Stomach (tissue), 8 donors: ENCODE measurements at regions not wholly inside any gene's neighbourhood (a gene's known extent, or its start where the extent isn't known, plus 50 kb on each side); places are given as distances from the start of the nearest gene placed in this dataset.

Experiments
- DNase-seq, 2 donors: peaks; one replicate each; pipeline versions ENCODE4 v3.0.0 to v3.0.0-alpha.2; 2013 to 2019
- H3K27ac ChIP-seq, 5 donors: fragments of 200-600 bp in 4 of 5; sonication (generic) in 4 of 5; one replicate each; pipeline ENCODE4 v1.5.1; 2013 to 2019; ENCODE audit warnings: mild to moderate bottlenecking in 1 of 5, moderate library complexity in 1 of 5
- H3K27me3 ChIP-seq, 3 donors: fragments of 200-600 bp; sonication (generic); one replicate each; pipeline ENCODE4 v1.5.1; 2017 to 2019; ENCODE audit warnings: mixed run types in 1 of 3
- H3K36me3 ChIP-seq, 4 donors: fragments of 200-600 bp; sonication (generic); 1 replicate in 3 of 4; 2 replicates in 1 of 4; pipeline ENCODE4 v1.5.1; 2016 to 2019
- H3K4me1 ChIP-seq, 4 donors: fragments of 200-600 bp; sonication (generic); one replicate each; pipeline ENCODE4 v1.5.1; 2016 to 2019
- H3K4me3 ChIP-seq, 4 donors: fragments of 200-600 bp; sonication (generic) in 3 of 4; one replicate each; pipeline ENCODE4 v1.5.1; 2016 to 2019; ENCODE audit warnings: mild to moderate bottlenecking in 1 of 4
- H3K9me3 ChIP-seq, 4 donors: fragments of 200-600 bp; sonication (generic); one replicate each; pipeline ENCODE4 v1.5.1; 2016 to 2019
- EP300 ChIP-seq: sonication (generic); formaldehyde crosslinking; IDR thresholded peaks from one replicate; pipeline ENCODE4 v1.6.1; 2017; ENCODE audit warnings: antibody characterized with exemption
- POLR2A ChIP-seq, 4 donors: fragments of 450-650 bp; IDR thresholded peaks; one replicate each; pipeline ENCODE4 v1.6.1; 2016; ENCODE audit warnings: antibody characterized with exemption in 4 of 4, control low read depth in 2 of 4, mild to moderate bottlenecking in 1 of 4, moderate library complexity in 1 of 4
- POLR2AphosphoS5 ChIP-seq, 3 donors: sonication (generic); formaldehyde crosslinking; IDR thresholded peaks; one replicate each; pipeline ENCODE4 v1.6.1; 2016; ENCODE audit warnings: antibody characterized with exemption in 3 of 3
- WGBS, 5 donors: extraction: QIAGEN DNeasy Blood & Tissue Kit in 3 of 5; methylation state at CpG; one replicate each; pipeline versions ENCODE4 v1.1.5 to v1.1.7; 2013 to 2018; 5-methylcytosine and 5-hydroxymethylcytosine counted together
- intact Hi-C: fragments of 100-400 bp; cut with DNase I; formaldehyde crosslinking; loops from one replicate; pipeline ENCODE4 v1.15.1; 2023; ENCODE audit warnings: low total_unique reads
- TF ChIP-seq, protein P1 (sequence below), 7 experiments: fragments of 450-650 bp in 4 of 7; fragments of 200-600 bp in 3 of 7; sonication (generic) in 3 of 7; IDR thresholded peaks; one replicate each; pipeline ENCODE4 v1.5.1; 2016 to 2019; ENCODE audit warnings: antibody characterized with exemption in 7 of 7, control low read depth in 2 of 7, mild to moderate bottlenecking in 1 of 7
- donor health status: healthy with polysubstance abuse.
- donor health status: Bipolar disorder and iron deficiency.
- donor health status: healthy.

DNA sequence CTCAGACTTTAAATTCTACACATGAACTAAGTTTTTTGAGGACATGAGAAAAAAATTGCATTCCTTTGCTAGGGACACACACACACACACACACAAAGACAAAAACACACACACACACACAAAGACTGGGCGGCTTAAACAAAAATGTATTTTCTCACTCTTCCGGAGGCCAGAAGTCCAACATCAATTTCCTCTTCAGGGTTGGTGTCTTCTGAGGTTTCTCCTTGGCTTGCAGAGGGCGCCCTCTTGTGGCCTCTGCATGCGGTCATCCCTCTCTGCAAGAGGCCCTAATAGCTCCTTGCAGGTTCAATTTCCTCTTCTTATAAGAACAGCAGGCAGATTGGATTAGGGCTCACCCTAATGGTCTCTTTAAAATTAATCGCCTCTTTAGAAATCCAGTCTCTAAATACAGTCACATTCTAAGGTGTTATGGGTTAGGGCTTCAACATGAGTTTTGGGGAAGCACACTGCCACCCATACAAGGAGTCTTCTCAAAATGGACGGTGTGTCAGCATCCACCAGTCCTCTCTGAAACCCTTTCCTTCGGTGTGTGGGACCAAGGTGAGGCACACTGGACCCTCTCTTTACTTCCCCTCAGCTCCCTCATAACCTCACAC, 61.4 kb downstream of the GPR6 start:
- peak overlapping the region in 4 of 5 donors; percentile 18 to 69 (median 62) for H3K27ac ChIP-seq
- DNase-seq = peak; percentile 92 to 96
- intact Hi-C loops = no loop called here

DNA sequence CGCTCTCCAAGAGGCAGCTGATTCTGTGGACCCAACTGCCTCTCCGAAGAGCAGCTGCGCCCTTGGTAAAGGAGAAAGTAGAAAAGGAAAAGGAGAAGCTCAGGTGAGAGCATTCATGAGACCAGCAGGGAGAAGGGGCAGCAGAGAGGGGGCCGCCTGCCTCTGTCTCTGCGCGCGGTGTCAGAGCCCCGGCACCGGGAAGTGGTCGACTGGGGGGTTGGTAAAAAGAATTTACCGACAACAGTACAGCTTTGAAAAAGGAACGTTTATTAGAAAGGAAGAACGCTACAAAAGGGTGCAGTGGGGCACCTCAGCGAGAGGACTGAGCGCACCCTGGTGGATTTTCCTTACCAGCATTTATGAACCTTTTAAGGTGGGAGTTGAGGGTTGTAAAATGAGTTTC, 61.9 kb downstream of the GPR6 start:
- intact Hi-C loops = loop anchor here (5.0 kb wide), 1 partner anchor 333 kb away; no protein-coding TSS in a partner anchor
- Histone ChIP-seq H3K9me3 (no peaks in the 10 kb centered on the region), H3K27ac (peak overlapping the region in 4 of 5 donors; percentile 18 to 69 (median 62)), H3K4me3 (peak overlapping the region; percentile 26 to 47 (median 42)), H3K36me3 (no peaks in the 10 kb centered on the region), H3K4me1 (peaks cover 0 to 15% (median 8%) of the 10 kb centered on the region in 4 donors), H3K27me3 (no peaks in the 10 kb centered on the region)
- no peak for TF ChIP-seq POLR2AphosphoS5 (IDR thresholded peaks at IDR 0.05)
- TF ChIP-seq, protein P1, sequence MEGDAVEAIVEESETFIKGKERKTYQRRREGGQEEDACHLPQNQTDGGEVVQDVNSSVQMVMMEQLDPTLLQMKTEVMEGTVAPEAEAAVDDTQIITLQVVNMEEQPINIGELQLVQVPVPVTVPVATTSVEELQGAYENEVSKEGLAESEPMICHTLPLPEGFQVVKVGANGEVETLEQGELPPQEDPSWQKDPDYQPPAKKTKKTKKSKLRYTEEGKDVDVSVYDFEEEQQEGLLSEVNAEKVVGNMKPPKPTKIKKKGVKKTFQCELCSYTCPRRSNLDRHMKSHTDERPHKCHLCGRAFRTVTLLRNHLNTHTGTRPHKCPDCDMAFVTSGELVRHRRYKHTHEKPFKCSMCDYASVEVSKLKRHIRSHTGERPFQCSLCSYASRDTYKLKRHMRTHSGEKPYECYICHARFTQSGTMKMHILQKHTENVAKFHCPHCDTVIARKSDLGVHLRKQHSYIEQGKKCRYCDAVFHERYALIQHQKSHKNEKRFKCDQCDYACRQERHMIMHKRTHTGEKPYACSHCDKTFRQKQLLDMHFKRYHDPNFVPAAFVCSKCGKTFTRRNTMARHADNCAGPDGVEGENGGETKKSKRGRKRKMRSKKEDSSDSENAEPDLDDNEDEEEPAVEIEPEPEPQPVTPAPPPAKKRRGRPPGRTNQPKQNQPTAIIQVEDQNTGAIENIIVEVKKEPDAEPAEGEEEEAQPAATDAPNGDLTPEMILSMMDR (IDR thresholded peaks at IDR 0.05) = peak in 3 of 7 experiments; percentile 9 to 60 (median 30)
- WGBS, 5 donors = 6 to 18% (median 12%) methylated on average over 15 of the region's 15 CpGs
- peak; percentile 49 to 76 for DNase-seq

More for the DNA sequence above, 61.4 kb downstream of the GPR6 start:
- no peaks in the 10 kb centered on the region for H3K9me3 ChIP-seq
- 6 to 9% (median 8%) methylated on average over 7 of the region's 7 CpGs for WGBS, 5 donors
- no peaks in the 10 kb centered on the region for H3K36me3 ChIP-seq
- peaks cover 0 to 15% (median 8%) of the 10 kb centered on the region in 4 donors for H3K4me1 ChIP-seq
- peak overlapping the region; percentile 26 to 47 (median 42) for H3K4me3 ChIP-seq
- TF ChIP-seq, protein P1 (IDR thresholded peaks at IDR 0.05) = peak in 5 of 7 experiments; percentile 84 to 88 (median 85)
- TF ChIP-seq EP300 = no peak
- TF ChIP-seq POLR2A (IDR thresholded peaks at IDR 0.05) = no peak
- peaks cover 0 to under 1% (median 0%) of the 10 kb centered on the region in 3 donors for H3K27me3 ChIP-seq

DNA sequence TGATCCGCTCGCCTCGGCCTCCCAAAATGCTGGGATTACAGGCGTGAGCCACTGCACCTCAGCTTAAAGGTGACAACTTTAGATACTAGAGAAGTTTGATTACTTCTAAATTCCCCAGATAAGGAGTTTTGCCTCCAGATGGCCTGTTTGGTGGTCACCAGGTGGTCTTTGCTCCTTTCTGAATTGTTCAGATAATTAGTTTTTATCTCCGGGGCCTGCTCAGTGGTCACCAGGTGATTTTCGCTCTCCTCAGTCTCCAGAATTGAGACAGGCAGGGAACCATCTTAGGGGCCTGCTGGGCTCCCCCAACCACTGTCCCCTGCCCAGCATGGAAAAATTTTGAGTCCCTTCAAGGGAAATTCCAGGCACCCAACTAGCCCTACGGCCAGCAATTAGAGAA, 62.6 kb downstream of the GPR6 start:
- 76 to 85% (median 82%) methylated on average over 7 of the region's 7 CpGs for WGBS, 5 donors
- peaks cover 0 to under 1% (median under 1%) of the 10 kb centered on the region in 4 donors for H3K9me3 ChIP-seq
- no peak overlapping the region for H3K4me3 ChIP-seq
- no peaks in the 10 kb centered on the region for H3K27me3 ChIP-seq
- no peak for TF ChIP-seq POLR2A (IDR thresholded peaks at IDR 0.05)
- TF ChIP-seq, protein P1 (IDR thresholded peaks at IDR 0.05) = no peak
- no peak for TF ChIP-seq POLR2AphosphoS5 (IDR thresholded peaks at IDR 0.05)
- TF ChIP-seq EP300 = no peak
- H3K36me3 ChIP-seq = no peaks in the 10 kb centered on the region
- intact Hi-C loops = loop anchor here (5.0 kb wide), 1 partner anchor 333 kb away; no protein-coding TSS in a partner anchor
- peaks cover 0 to 15% (median 8%) of the 10 kb centered on the region in 4 donors for H3K4me1 ChIP-seq
- DNase-seq = no peak
- H3K27ac ChIP-seq = no peak overlapping the region

DNA sequence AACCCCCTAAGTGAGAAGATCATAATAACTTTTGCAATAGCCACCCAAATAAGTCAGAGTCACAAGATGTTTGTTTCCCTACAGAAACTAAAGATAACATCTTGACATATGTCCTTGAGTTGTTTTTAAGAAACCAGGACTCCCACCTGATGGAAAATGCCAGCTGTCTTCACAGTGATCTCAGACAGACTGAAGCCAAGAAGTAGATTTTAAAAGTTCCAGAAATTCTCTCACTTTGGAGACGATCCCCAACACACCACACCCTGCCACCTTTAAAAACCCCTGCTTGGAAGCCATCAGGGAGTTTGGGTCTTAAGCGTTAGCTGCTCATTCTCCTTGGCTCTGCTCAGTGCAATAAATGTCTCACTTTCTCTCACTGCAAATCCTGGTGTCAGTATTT, 63.0 kb downstream of the GPR6 start:
- WGBS, 5 donors = 58 to 67% (median 65%) methylated on average over 2 of the region's 2 CpGs
- intact Hi-C loops = loop anchor here (5.0 kb wide), 1 partner anchor 334 kb away; no protein-coding TSS in a partner anchor
- no peak overlapping the region for H3K27ac ChIP-seq

More for the DNA sequence above, 63.0 kb downstream of the GPR6 start:
- Histone ChIP-seq H3K4me3 (no peak overlapping the region), H3K36me3 (no peaks in the 10 kb centered on the region), H3K9me3 (peaks cover 0 to 4% (median 2%) of the 10 kb centered on the region in 4 donors), H3K27me3 (no peaks in the 10 kb centered on the region), H3K4me1 (peaks cover 0 to 15% (median 8%) of the 10 kb centered on the region in 4 donors)
- no peak for DNase-seq
- TF ChIP-seq, protein P1 (IDR thresholded peaks at IDR 0.05) = no peak
- TF ChIP-seq EP300 (no peak), POLR2AphosphoS5 (IDR thresholded peaks at IDR 0.05) (no peak), POLR2A (IDR thresholded peaks at IDR 0.05) (no peak)
